Fibroblast of the conjunctiva (primary cell): ENCODE measurements at regions not wholly inside any gene's neighbourhood (a gene's known extent, or its start where the extent isn't known, plus 50 kb on each side); places are given as distances from the start of the nearest gene placed in this dataset.
A peak's percentile ranks its signal among the peaks of the same experiment; 100 is the strongest.
"Not testable (repeated sequence)": the region's sequence is repeated elsewhere in the genome, so short reads cannot be mapped to it uniquely, and the experiment has no call there.

ENCODE experiments used
- DNase-seq: peaks from one replicate; pipeline ENCODE4 v3.0.0-alpha.2; 2010; ENCODE audit warnings: low read depth

DNA sequence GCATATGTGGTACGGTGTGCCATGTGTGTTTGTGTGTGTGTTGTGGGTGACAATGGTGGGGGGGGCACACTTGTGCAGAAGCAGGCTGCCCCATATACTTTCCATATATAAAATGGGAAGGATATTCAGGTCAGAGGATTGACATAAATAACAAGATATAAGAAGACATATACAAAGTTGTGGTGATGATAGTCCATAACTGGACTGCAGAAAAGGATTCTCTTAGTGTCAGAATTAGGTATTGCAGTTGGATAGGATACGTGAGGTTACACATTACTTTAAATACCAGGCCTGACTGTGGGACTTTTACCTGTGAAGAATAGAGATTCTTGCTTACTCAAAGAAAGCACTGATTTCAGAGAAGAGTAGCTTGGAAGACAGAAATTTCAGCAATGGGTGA is 1260.3 kb downstream of the EPHA7 start:
- no peak for DNase-seq

DNA sequence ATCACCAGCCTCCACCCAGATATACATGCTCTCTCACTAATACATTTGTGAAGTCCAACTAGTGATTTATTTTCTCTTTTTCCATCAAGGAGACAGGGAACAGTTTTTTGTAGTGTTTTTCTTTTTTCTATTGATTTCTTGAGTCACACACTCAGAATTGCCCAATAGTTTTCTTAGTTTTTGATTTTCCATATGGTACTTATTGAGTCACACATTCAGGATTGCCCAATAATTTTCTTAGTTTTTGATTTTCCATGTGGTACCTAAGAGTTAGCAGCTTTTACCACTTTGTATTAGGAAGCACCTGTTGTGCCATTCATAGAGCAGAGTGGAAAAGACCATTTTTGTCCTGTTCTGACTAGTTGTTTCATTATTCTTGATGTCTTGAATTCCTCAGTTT is 1268.8 kb downstream of the EPHA7 start:
- no peak for DNase-seq

DNA sequence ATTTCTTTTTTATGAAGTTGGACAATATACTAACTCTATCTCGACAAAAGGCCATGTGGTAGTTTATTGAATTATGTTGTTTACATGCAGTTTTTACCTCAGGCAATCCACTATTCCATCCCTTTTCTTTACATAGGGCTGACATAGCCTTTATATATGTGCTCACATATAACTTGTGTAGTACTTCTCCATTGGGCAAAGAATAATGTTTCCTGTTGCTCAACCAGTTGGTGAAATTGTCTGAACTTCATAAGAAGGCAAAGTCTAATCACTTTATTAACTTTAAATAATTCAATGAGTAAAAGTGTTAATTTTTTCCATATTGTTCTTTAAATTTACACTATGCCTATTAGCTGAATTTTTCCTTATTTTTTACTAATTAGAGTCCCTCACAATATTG is 1272.1 kb downstream of the EPHA7 start:
- no peak for DNase-seq

DNA sequence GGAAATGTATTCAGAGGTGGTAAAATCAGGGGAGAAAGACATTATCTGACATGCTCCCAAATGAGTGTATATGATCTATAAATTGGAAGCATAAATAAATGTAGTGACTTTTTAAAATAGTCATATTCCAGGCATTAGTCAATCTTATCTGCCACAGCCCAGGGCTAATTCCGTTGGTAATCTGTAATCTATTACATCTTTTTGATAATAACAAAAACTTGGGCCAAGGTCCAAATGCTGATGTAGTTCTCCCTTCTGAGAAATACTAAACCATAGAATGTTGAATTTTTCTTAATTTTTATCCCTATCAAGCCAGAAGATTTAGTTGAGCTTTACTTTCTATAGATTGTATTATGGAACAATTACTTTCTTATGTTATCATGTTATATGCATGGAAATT is 1279.8 kb downstream of the EPHA7 start:
- DNase-seq: no peak

DNA sequence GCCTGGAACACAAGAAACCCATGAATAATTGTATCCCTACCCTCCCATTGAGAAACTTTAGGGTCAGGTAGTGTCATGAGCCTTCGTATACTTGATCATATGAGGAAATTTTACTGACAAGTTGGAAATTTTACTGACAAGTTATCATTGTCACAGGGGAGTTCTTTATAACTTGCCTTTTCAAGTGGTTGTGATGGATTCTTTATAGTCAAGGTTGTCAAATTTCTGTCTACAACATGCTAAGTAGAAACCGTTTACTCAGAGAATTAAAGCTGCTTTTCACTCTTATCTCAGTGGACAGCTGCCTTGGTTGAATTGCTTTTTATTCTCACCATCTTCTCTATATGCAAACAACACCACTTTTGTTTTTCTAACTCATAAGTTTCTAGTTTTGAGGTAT is 1286.4 kb downstream of the EPHA7 start:
- DNase-seq: no peak

DNA sequence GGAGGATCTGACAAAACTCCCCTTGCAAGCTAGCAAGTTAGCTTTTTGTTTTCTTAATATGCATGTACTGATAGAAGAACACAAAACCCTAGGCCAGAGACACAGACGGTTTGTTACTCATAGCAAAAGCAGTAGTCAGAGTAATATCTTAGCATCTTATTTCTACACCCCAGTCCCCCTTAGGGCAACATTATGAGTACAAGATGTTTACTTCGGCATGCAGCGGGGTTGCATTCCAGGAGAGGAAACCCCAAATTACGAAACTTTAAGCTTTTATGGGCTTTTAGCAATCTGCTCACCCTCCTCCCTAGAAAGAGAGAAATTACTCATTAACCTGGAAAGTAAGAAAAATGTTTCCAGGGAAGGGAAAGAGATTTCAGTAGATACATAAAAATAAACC is 1286.9 kb downstream of the EPHA7 start:
- no peak for DNase-seq

DNA sequence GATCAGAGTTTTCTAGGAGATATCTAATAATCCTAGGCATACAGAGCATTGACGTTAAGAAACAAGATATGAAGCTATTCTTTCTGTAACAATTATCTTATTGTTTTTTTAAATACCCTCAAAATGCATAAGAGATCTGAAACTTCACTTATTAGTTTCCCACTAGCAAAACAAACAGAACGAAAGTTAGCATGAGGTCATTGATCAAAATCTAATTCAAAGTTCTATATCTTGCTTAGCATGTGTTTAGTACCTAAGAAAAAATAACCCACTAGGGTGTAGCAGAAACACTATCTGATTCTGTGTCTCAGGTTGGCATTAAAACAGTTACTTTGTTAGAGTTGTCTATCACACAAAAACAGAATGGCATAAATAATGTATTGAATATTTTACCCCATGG is 1288.4 kb downstream of the EPHA7 start:
- no peak for DNase-seq

DNA sequence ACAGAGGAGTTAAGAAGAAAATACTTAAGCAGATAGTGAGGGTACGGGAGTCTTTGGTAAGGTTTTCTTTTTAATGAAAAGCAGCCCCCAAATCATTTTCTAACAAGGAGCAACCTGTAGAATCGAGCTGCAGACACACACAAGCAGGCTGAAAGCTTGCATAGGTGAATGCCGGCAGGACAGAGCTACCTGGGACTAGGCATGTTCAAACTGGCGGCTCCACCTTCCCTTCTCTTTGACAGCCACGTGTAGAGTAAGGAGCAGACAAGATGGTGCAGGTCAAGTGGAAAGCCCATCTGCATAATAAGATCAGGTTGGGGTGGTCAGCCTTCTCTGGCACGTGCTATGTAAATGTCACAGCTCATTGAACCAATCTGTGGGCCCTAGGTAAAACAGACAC is 1292.4 kb downstream of the EPHA7 start:
- DNase-seq: no peak

DNA sequence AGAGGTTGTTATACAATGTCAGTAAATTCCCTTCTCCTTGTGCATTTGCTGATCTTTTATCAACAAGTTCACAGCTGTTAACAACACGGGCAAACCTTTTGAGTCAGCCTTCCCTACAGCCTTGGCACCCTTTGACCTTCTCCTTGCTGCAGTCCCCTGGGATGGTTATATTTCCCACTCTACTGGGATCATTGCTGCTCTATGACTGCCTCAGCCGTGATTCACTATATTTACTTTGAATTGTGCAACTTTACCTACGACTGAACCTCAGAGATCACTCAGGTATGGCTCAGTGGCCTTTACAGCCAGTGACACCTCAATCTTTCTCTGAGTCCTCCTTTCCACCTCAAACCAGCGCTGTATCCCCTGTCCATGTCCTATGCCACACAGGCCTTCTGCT is 1293.3 kb downstream of the EPHA7 start:
- DNase-seq: no peak

DNA sequence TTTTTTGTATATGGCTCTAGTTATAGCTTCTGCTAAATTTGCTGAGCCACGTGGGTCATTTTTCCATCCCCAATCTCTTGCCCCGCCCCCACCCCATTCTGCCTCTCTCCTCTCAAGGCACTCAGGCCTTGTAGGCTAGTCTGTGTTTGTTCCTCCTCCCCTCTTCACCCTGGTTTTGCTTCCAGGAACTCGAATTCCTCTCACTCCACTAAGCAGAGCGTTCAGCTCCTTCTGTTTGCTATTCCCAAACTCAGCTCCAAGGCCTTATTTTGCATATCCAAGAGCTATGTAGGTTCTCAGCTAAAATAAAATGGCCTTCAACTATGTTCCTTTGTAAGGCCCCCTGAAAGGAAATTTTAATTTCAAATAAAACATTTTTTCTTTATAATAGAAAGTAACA is 1293.7 kb downstream of the EPHA7 start:
- no peak for DNase-seq

DNA sequence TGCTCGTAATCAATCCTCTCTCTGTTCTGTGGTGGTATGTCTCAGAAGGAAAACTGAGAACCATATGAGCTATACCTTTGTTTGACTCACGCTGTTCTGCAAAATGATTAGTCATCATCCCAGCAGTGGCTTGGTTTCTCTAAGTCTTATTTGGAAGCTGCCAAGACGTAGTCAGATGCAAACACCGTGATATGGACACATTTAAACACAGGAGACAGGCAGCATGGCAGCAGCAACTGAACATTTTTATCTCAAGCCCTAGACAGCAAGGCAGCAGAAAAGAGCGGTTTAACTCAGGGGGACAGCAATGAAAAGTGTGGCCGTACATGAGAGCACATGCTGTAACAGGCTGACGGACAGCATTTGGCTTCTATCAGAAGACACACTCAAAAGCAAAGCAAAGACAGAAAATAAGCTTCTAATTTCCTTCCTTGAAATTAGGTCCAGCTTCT is 1295.1 kb downstream of the EPHA7 start:
- DNase-seq: peak; percentile 21

DNA sequence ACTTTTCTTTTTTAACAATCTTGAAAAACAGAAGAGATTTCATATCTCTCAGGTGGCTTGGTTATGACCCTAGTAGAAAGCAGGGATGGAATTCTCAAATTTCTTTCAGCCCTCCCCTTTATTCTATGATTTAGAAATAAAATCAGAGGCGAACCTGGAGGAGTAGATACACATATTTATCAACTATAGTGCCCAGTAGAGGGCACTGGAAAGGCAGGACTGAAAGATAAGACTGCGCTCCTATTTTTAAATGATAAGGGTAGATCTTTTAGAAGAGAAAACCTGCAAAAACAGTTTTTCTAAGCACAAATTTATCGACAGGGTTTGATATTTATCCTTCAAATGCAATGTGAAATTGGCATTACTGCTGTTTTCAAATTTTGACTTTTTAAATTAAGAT is 1296.6 kb downstream of the EPHA7 start:
- no peak for DNase-seq

DNA sequence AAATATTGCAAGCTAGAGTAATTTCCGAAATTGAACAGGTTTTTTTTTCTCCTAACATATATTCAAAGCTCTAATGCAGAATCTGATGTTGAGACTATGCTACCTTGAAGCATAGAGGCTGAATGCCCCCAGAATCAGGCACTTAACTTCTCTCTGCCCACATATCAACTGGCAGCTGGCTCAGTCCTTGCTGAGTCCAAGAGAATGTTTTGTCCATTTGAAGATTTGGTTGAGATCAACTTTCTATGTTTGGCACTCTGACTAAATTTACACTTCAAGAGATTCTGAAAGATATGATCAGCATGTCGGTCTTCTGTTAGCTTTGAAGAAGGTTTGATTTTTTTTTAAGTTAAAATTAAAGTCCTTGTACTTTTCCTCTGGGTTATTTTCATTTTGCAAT is 1298.1 kb downstream of the EPHA7 start:
- DNase-seq: no peak

DNA sequence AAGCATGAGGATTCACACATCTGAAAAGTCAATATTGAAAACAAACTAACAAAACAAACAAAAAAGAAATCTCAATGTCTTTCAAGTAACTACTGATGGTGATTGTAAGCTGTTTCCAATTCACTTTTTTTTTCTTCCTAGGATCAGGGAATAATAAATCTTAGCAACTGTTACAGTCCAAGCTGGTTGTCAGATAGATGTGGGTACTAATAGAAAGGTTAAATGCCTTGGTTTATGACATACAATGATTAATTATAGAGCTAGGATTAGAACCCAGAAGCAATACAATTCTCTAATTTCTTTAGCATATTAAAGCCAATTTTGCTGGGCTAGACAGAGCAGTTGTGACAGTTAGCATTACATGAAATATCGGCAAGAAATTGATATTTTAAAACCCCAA is 1301.6 kb downstream of the EPHA7 start:
- no peak for DNase-seq

DNA sequence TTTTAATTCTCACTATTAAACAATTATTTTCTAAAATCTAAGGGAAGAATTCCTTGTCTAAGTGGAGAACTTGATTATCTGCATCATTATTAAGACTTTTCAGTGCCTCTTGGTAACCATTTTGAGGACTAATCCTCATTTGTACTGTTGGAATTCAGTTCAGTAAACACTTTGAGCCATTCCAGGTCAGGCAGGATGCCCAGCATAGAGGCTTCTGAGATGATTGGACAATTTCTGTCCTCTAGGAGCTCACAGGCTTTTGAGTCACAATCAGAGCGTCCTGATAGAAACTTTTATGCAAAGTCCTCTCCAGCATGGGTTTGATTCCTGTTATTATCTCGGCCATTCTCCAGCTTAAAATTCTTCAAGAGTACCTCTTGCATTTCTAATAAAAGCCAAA is 1304.6 kb downstream of the EPHA7 start:
- no peak for DNase-seq

DNA sequence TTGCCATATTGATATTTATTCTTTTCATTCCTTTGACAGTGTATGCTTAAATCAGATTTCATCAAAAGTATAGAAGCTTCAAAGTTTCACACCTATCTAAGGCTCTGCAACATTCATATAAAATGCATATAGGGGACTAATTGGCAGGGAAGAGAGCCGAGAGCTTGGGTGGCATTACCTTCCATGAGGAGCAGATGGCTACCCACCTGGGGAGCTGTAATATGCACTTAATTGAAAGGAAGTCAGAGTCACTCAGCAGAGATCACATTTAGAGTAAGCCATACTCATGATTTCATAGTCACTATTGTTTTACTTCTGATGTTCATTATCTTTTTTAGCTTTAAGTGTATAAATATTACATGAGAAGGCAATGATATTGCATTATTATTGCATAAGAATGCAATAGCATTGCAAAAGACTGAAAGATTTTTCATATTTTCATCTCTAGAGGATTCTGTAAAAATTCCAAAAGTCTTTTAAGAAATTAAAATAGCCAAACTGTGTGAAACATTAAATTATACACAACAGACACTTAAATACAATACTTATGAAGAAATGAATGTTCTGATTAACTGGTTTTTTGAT is 1305.2 kb downstream of the EPHA7 start:
- no peak for DNase-seq

DNA sequence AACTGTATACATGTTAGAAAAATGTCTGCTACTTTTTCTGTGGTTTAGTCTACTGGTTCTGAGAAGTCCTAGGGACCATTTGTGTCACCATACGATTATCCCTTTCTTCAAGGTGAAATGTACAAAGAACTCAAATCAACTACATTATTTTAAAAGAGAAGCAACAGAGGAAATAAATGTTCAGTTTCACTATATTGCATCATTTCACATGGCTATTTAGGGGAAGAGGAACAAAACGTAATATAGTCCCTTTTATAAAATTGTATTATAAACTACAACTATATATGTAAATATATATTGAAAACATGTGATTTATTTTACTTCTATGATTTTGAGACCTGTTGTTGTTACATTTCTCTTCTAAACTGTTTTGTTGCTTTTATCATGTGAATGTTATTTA is 1308.0 kb downstream of the EPHA7 start:
- DNase-seq: no peak

DNA sequence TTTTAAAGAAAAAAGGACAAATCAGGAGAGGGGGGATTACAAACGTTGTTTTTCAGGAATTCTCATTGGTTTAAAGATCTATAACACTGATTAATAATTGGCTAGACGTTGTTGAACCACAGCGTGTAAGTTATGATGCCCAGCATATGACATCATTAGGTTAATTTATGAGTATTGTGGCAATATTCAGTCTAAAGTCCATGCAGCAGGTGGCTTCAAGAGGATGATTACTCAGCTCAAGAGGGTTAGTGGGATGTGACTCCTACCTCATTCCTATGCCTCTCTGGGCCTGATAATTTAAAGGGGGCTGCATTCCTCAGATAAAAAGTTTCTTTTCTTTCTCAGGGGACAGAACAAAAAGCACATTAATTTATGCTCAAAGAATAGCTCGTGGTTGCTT is 1309.0 kb downstream of the EPHA7 start:
- no peak for DNase-seq

DNA sequence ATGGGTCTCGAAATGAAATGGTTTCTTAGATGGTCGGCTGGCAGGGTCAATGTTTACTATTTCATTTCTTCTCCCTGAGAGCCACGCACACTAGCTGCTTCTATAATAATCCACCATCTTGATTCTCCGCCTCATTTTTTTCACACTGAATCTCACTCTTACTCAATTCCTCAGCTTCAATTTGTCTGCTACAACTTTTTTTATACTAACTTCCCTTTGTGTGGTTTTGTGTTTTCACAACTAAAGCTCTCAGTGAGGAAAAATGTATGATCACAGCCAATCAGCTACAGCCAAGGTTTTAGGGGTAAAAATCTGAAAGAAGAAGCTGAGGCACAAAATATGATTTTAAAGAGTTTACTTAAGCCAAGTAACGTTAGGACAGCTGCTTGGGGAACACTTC is 1309.4 kb downstream of the EPHA7 start:
- DNase-seq: no peak

DNA sequence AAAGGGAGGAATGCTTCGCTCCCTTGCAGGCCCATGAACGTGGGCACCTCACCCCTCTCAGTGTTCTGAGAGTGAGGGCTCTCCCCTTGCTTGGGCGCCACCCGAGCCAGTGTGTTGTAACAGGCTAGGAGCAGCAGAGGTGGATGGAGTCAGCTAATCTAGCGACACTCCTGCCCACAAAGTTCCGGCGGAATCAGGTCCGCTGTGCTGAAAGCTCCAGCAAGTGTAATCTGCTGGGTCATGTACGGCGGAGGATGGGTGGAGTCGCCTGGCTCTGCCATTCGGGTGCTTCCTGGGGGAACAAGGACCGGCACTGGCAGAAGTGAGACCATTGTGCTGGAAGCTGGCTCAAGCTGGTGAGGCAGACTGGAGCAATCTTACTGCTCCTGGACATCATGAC is 1310.1 kb downstream of the EPHA7 start:
- no peak for DNase-seq

DNA sequence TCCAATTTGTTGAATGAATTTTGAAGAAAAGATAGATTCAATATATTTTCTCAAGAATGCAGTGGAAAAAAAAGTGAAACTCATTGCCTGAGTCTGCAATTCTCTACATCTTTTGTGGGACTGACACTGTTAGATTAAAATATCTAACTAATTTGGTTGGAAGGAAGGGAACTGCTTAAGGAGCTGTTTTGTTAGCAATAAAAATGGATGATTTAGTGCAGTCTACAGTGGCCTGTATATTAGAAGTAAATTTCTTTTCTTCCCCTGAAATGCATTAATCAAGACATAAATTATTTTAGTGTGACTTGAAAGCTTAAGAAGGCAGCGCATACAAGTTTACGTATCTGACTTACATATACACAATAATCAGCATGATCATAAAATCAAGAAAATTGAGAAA is 1332.6 kb downstream of the EPHA7 start:
- DNase-seq: no peak

DNA sequence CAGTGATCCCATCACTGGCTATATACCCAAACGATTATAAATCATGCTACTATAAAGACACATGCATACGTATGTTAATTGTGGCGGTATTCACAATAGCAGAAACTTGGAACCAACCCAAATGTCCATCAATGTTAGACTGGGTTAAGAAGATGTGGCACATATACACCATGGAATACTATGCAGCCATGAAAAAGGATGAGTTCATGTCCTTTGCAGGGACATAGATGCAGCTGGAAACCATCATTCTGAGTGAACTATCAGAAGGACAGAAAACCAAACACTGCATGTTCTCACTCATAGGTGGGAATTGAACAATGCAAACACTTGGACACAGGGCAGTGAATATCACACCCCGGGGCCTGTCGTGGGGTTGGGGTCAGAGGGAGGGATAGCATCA is 1335.4 kb downstream of the EPHA7 start:
- not testable (repeated sequence) for DNase-seq

DNA sequence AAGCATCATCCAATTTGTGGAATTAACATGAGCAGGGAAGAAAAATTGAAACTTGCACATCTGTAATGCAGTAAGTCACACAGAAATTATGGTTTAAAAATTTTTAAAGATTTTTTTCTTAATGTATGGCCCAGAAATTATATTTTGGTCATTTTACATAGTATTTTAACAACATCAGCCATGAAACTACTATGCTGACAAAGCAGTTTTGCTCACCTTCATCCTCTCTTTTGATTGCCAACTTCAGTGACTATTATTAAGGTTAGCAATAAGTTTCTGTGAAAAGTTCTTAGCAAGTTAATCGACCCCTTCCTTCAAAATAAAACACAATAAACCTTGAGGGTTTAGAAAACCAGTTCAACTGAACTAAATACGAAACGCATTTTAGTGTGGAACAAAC is 1347.0 kb downstream of the EPHA7 start:
- no peak for DNase-seq

DNA sequence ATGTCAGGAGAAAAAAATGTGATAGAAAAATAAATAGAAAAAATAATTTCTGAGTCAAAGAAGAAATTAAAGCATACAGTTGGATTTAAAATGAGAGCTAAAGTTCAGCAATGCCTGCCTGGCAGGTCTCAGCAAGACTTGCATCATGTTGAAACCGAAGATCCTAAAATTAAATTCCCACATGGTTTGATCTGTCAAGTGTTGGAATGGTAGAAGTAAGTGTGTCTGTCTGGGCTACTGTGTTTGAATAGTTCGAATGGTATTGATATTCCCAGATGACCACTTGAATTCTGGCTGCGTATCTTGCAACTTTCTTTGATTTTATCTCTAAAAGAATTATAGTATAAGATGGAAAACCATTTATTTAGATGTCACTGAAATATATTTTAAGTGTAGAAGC is 1349.6 kb downstream of the EPHA7 start:
- peak; percentile 0 for DNase-seq

DNA sequence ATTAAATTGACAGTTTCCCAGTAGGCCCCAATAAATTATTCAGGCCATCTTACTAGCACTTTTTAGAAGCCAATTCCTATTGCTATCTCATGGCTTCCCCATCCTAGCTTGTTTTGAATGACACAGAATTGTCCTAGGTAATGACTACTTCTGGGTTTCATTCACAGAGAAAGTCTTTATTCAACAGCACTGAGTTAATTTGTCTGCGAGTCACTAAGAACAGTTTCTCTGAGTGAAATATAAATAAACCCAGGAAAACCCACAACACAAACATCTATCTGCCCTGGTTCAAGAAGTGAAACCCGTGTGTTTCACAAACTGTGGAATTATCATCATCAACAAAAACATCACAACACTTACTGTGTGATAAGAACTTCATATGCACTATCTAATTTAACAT is 1366.8 kb downstream of the EPHA7 start:
- DNase-seq: no peak
